IMR-90 (cell line): ENCODE measurements at regions not wholly inside any gene's neighbourhood (a gene's known extent, or its start where the extent isn't known, plus 50 kb on each side); places are given as distances from the start of the nearest gene placed in this dataset.

Source experiments
- ATAC-seq: fragments of 200-7000 bp; cut with Tn5 transposase; 2 replicates; pipeline ENCODE4 v1.9.1; 2020; ENCODE audit warnings: low read depth, mild to moderate bottlenecking, moderate library complexity
- BruUV-seq: library from RNA; stranded (reverse); fragments of 400-500 nt; replicated peaks from 2 replicates; lab custom pipeline; 2021; lab: Mats Ljungman, UMichigan
- CTCF ChIA-PET: fragments of 300-600 bp; formaldehyde crosslinking; extraction: SDS; loops from one replicate; lab custom pipeline; 2021; ENCODE audit warnings: antibody characterized with exemption; lab: Yijun Ruan, JAX
- POLR2A ChIA-PET: fragments of 300-600 bp; sonication (Branson Sonifier 250); formaldehyde crosslinking; loops from one replicate; lab custom pipeline; 2022; ENCODE audit warnings: antibody characterized with exemption; ENCODE audit not compliant: unreplicated experiment; lab: Charles Lee
- DNase-seq: peaks from one replicate; pipeline ENCODE4 v3.0.0; 2013
- H2AFZ ChIP-seq: replicated peaks from 2 replicates; pipeline ENCODE3; 2013; ENCODE audit warnings: low read length, mild to moderate bottlenecking; ENCODE audit not compliant: poor library complexity
- H2AK5ac ChIP-seq: 2 replicates; pipeline ENCODE4 v1.6.1; 2013; ENCODE audit warnings: low read depth, low read length, inconsistent platforms
- H2AK9ac ChIP-seq: replicated peaks from 2 replicates; pipeline ENCODE3; 2013; ENCODE audit warnings: mild to moderate bottlenecking, low read depth, low read length, moderate library complexity; ENCODE audit not compliant: poor library complexity
- H2BK120ac ChIP-seq: 2 replicates; pipeline ENCODE4 v1.6.1; 2013; ENCODE audit warnings: low read depth, low read length, inconsistent platforms
- H2BK15ac ChIP-seq: 3 replicates; pipeline ENCODE4 v1.6.1; 2013; ENCODE audit warnings: low read depth, low read length, inconsistent platforms
- H2BK20ac ChIP-seq: 2 replicates; pipeline ENCODE4 v1.6.1; 2013; ENCODE audit warnings: low read depth, mild to moderate bottlenecking, inconsistent platforms, low read length, moderate library complexity
- H2BK5ac ChIP-seq: 2 replicates; pipeline ENCODE4 v1.6.1; 2013; ENCODE audit warnings: mild to moderate bottlenecking, low read depth, low read length, inconsistent platforms; ENCODE audit not compliant: poor library complexity, severe bottlenecking
- H3K14ac ChIP-seq: replicated peaks from 2 replicates; pipeline ENCODE4 v1.6.1; 2013; ENCODE audit warnings: low read depth, low read length, inconsistent platforms
- H3K18ac ChIP-seq: 2 replicates; pipeline ENCODE4 v1.6.1; 2013; ENCODE audit warnings: low read depth, low read length, control low read depth
- H3K23ac ChIP-seq: 2 replicates; pipeline ENCODE4 v1.6.1; 2013; ENCODE audit warnings: low read depth, low read length, inconsistent platforms
- H3K27ac ChIP-seq: 2 replicates; pipeline ENCODE4 v1.5.1; 2013; ENCODE audit warnings: mild to moderate bottlenecking, control low read depth, low read length; ENCODE audit not compliant: insufficient read depth
- H3K27me3 ChIP-seq: 2 replicates; pipeline ENCODE4 v1.6.1; 2013; ENCODE audit warnings: low read length; ENCODE audit not compliant: control insufficient read depth, insufficient read depth
- H3K36me3 ChIP-seq: 2 replicates; pipeline ENCODE4 v1.6.1; 2013; ENCODE audit warnings: low read length, mixed read lengths; ENCODE audit not compliant: control insufficient read depth, insufficient read depth
- H3K4ac ChIP-seq: 2 replicates; pipeline ENCODE4 v1.6.1; 2013; ENCODE audit warnings: low read depth, low read length, inconsistent platforms
- H3K4me1 ChIP-seq: 2 replicates; pipeline ENCODE4 v1.6.1; 2013; ENCODE audit warnings: low read length, mixed read lengths; ENCODE audit not compliant: control insufficient read depth, insufficient read depth
- H3K4me2 ChIP-seq: 2 replicates; pipeline ENCODE4 v1.6.1; 2013; ENCODE audit warnings: low read depth, mild to moderate bottlenecking, control low read depth, low read length, moderate library complexity
- H3K4me3 ChIP-seq: 2 replicates; pipeline ENCODE4 v1.5.1; 2013; ENCODE audit warnings: low read depth, mild to moderate bottlenecking, control low read depth, low read length, moderate library complexity; ENCODE audit not compliant: insufficient read depth
- H3K56ac ChIP-seq: 2 replicates; pipeline ENCODE4 v1.6.1; 2013; ENCODE audit warnings: low read length, inconsistent platforms; ENCODE audit not compliant: insufficient read depth; ENCODE audit errors: extremely low read depth
- H3K79me1 ChIP-seq, 2 experiments: 2 replicates each; pipeline ENCODE4 v1.6.1; 2013; ENCODE audit warnings: low read length in 2 of 2, inconsistent platforms in 1 of 2, low read depth in 1 of 2
- H3K9ac ChIP-seq: 2 replicates; pipeline ENCODE4 v1.6.1; 2013; ENCODE audit warnings: low read depth, low read length, control low read depth
- H3K9me1 ChIP-seq: 2 replicates; pipeline ENCODE4 v1.6.1; 2013; ENCODE audit warnings: low read length, inconsistent platforms; ENCODE audit not compliant: insufficient read depth
- H3K9me3 ChIP-seq: 2 replicates; pipeline ENCODE4 v1.6.1; 2013; ENCODE audit warnings: low read length; ENCODE audit not compliant: control insufficient read depth, insufficient read depth
- H4K20me1 ChIP-seq: 2 replicates; pipeline ENCODE4 v1.6.1; 2013; ENCODE audit warnings: low read length, inconsistent platforms; ENCODE audit not compliant: insufficient read depth
- H4K5ac ChIP-seq: 2 replicates; pipeline ENCODE4 v1.6.1; 2013; ENCODE audit warnings: mild to moderate bottlenecking, low read depth, low read length, control low read depth
- H4K8ac ChIP-seq, 2 experiments: 2 replicates each; pipeline ENCODE4 v1.6.1; 2013; ENCODE audit warnings: low read depth in 2 of 2, low read length in 2 of 2, control low read depth in 1 of 2, inconsistent platforms in 1 of 2
- H4K91ac ChIP-seq: 2 replicates; pipeline ENCODE4 v1.6.1; 2013; ENCODE audit warnings: low read depth, low read length, inconsistent platforms; ENCODE audit not compliant: insufficient read depth
- BHLHE40 ChIP-seq: fragments of 150-350 bp; IDR thresholded peaks from 2 replicates; pipeline ENCODE4 v1.6.1; 2016; ENCODE audit warnings: mild to moderate bottlenecking, low read depth, low read length
- CHD1 ChIP-seq: IDR thresholded peaks from 2 replicates; pipeline ENCODE4 v1.6.1; 2012; ENCODE audit warnings: low read depth, low read length, improper control_type of control experiment
- CTCF ChIP-seq: conservative IDR thresholded peaks from 2 replicates; pipeline ENCODE4 v1.5.1; 2012; ENCODE audit warnings: mild to moderate bottlenecking, low read depth, low read length, improper control_type of control experiment
- FOS ChIP-seq: fragments of 150-350 bp; IDR thresholded peaks from 2 replicates; pipeline ENCODE4 v1.6.1; 2016; ENCODE audit warnings: low read depth, low read length
- MAFK ChIP-seq: IDR thresholded peaks from 2 replicates; pipeline ENCODE4 v1.6.1; 2012; ENCODE audit warnings: low read depth, low read length, improper control_type of control experiment
- MXI1 ChIP-seq: IDR thresholded peaks from 2 replicates; pipeline ENCODE4 v1.6.1; 2012; ENCODE audit warnings: low read depth, mild to moderate bottlenecking, low read length, moderate library complexity, borderline replicate concordance
- NFE2L2 ChIP-seq: fragments of 150-350 bp; IDR thresholded peaks from 2 replicates; pipeline ENCODE4 v1.6.1; 2016; ENCODE audit warnings: low read depth, mild to moderate bottlenecking, low read length
- POLR2A ChIP-seq: IDR thresholded peaks from 2 replicates; pipeline ENCODE4 v1.6.1; 2012; ENCODE audit warnings: mild to moderate bottlenecking, low read depth, low read length
- RCOR1 ChIP-seq: IDR thresholded peaks from 2 replicates; pipeline ENCODE4 v1.6.1; 2012; ENCODE audit warnings: mild to moderate bottlenecking, low read length, improper control_type of control experiment; ENCODE audit not compliant: insufficient replicate concordance
- RFX5 ChIP-seq: IDR thresholded peaks from 2 replicates; pipeline ENCODE4 v1.8.0; 2012; ENCODE audit warnings: low read depth, mild to moderate bottlenecking, low read length, moderate library complexity
- SMC3 ChIP-seq: fragments of 150-350 bp; IDR thresholded peaks from 2 replicates; pipeline ENCODE4 v1.6.1; 2016; ENCODE audit warnings: low read depth, mild to moderate bottlenecking, antibody characterized with exemption, low read length, moderate library complexity
- USF2 ChIP-seq: fragments of 150-350 bp; IDR thresholded peaks from 2 replicates; pipeline ENCODE4 v1.6.1; 2017; ENCODE audit warnings: mild to moderate bottlenecking, antibody characterized with exemption, low read length, low read depth
- WGBS, 2 experiments: methylation state at CpG; one replicate each; pipeline versions ENCODE4 v1.1.5 to v1.1.7; 2013; ENCODE audit warnings: missing lambda C conversion rate in 2 of 2; ENCODE audit not compliant: insufficient read length in 1 of 2; ENCODE audit errors: extremely low coverage in 2 of 2; 5-methylcytosine and 5-hydroxymethylcytosine counted together
- dilution Hi-C: fragments of 300-500 bp; cut with HindIII; formaldehyde crosslinking; loops from one replicate; pipeline ENCODE4 v1.14.3; 2018; ENCODE audit warnings: low sequenced_read_pairs; ENCODE audit not compliant: unreplicated experiment
- in situ Hi-C: fragments of 300-500 bp; cut with MboI; formaldehyde crosslinking; loops from 3 replicates; pipeline ENCODE4 v1.14.3; 2019; ENCODE audit warnings: low sequenced_read_pairs, inconsistent platforms, mixed read lengths
- intact Hi-C: fragments of 100-400 bp; cut with micrococcal nuclease; formaldehyde crosslinking; loops from 2 replicates; pipeline ENCODE4 v1.10.0; 2022

GRCh38 chr10:128369101-128369650 is 243.0 kb upstream of the MKI67 start:
- WGBS, 2 experiments, result 67% methylated on average over 1 of the region's 12 CpGs; no CpG with 5 or more reads in 1 of the 2 experiments
- Histone ChIP-seq H4K8ac (no peak overlapping the region), H3K27ac (no peak overlapping the region), H4K91ac (no peak overlapping the region), H3K18ac (no peak overlapping the region), H2AK9ac (no peak overlapping the region), H2BK120ac (no peak overlapping the region), H2AFZ (no peak overlapping the region), H3K27me3 (no peaks in the 10 kb centered on the region), H3K4me1 (no peaks in the 10 kb centered on the region), H3K79me1 (no peaks in the 10 kb centered on the region), H3K4me2 (no peak overlapping the region), H4K5ac (no peak overlapping the region), H3K56ac (no peak overlapping the region), H2BK15ac (no peak overlapping the region), H3K23ac (no peak overlapping the region), H3K9ac (no peak overlapping the region), H3K4ac (no peak overlapping the region), H3K14ac (no peak overlapping the region), H3K36me3 (no peaks in the 10 kb centered on the region), H2AK5ac (no peak overlapping the region), H2BK5ac (no peak overlapping the region), H4K20me1 (no peaks in the 10 kb centered on the region), H3K9me1 (no peaks in the 10 kb centered on the region), H2BK20ac (no peak overlapping the region), H3K4me3 (no peak overlapping the region), H3K9me3 (peaks cover 37% of the 10 kb centered on the region)
- dilution Hi-C loops (no loop called here), in situ Hi-C loops (no loop called here), intact Hi-C loops (no loop called here)
- ChIA-PET CTCF (no interaction called here), POLR2A (no interaction called here)
- TF ChIP-seq FOS, result no peak
- TF ChIP-seq SMC3, result no peak
- no peak for TF ChIP-seq BHLHE40
- TF ChIP-seq NFE2L2, result no peak
- TF ChIP-seq CHD1, result no peak
- no peak for TF ChIP-seq CTCF
- TF ChIP-seq MXI1, result no peak
- no peak for TF ChIP-seq RFX5
- no peak for TF ChIP-seq POLR2A
- no peak for TF ChIP-seq RCOR1
- no peak for TF ChIP-seq USF2
- no peak for TF ChIP-seq MAFK
- BruUV-seq, result no TSS peak
- ATAC-seq, result no peak
- DNase-seq, result no peak
